ENCODE measurements at regions not wholly inside any gene's neighbourhood (a gene's known extent, or its start where the extent isn't known, plus 50 kb on each side); places are given as distances from the start of the nearest gene placed in this dataset.
"Not testable (repeated sequence)": the region's sequence is repeated elsewhere in the genome, so short reads cannot be mapped to it uniquely, and the experiment has no call there.

- no peak for DNase-seq (ENCODE audit: low read depth)
- no peak for TF ChIP-seq CTCF (IDR thresholded peaks at IDR 0.05; ENCODE audit: insufficient read depth, low read length)
- H3K4me3 ChIP-seq (ENCODE audit: low read depth, low read length): no peak overlapping the region
These were observed 304.3 kb downstream of the COL12A1 start for GRCh38 chr6:74901576-74901975.

- TF ChIP-seq CTCF (IDR thresholded peaks at IDR 0.05; ENCODE audit: insufficient read depth, low read length): peak; percentile 48
- peak; percentile 69 for DNase-seq (ENCODE audit: low read depth)
- no peak overlapping the region for H3K4me3 ChIP-seq (ENCODE audit: low read depth, low read length)
These were observed 306.4 kb downstream of the COL12A1 start for GRCh38 chr6:74899416-74899815.

- no peak overlapping the region for H3K4me3 ChIP-seq (ENCODE audit: low read depth, low read length)
- TF ChIP-seq CTCF (IDR thresholded peaks at IDR 0.05; ENCODE audit: insufficient read depth, low read length): no peak
- DNase-seq (ENCODE audit: low read depth): no peak
These were observed 313.8 kb downstream of the COL12A1 start for GRCh38 chr6:74892091-74892490.

- TF ChIP-seq CTCF (IDR thresholded peaks at IDR 0.05; ENCODE audit: insufficient read depth, low read length): no peak
- DNase-seq (ENCODE audit: low read depth): peak; percentile 48
These were observed 314.5 kb downstream of the COL12A1 start for GRCh38 chr6:74891349-74891831.

GRCh38 chr6:74889635-74890034 is 316.2 kb downstream of the COL12A1 start:
- no peak overlapping the region for H3K4me3 ChIP-seq (ENCODE audit: low read depth, low read length)
- TF ChIP-seq CTCF (IDR thresholded peaks at IDR 0.05; ENCODE audit: insufficient read depth, low read length): no peak
- no peak for DNase-seq (ENCODE audit: low read depth)

More at GRCh38 chr6:74891349-74891831, 314.5 kb downstream of the COL12A1 start:
- H3K4me3 ChIP-seq (ENCODE audit: low read depth, low read length): no peak overlapping the region

GRCh38 chr6:74888741-74889140 is 317.1 kb downstream of the COL12A1 start:
- H3K4me3 ChIP-seq (ENCODE audit: low read depth, low read length); DNase-seq (ENCODE audit: low read depth): not testable (repeated sequence)

GRCh38 chr6:74879976-74880375 is 325.9 kb downstream of the COL12A1 start:
- no peak for TF ChIP-seq CTCF (IDR thresholded peaks at IDR 0.05; ENCODE audit: insufficient read depth, low read length)
- H3K4me3 ChIP-seq (ENCODE audit: low read depth, low read length): no peak overlapping the region
- no peak for DNase-seq (ENCODE audit: low read depth)

All from fibroblast of the aortic adventitia (primary cell).